ENCODE measurements at regions not wholly inside any gene's neighbourhood (a gene's known extent, or its start where the extent isn't known, plus 50 kb on each side); places are given as distances from the start of the nearest gene placed in this dataset.

DNA sequence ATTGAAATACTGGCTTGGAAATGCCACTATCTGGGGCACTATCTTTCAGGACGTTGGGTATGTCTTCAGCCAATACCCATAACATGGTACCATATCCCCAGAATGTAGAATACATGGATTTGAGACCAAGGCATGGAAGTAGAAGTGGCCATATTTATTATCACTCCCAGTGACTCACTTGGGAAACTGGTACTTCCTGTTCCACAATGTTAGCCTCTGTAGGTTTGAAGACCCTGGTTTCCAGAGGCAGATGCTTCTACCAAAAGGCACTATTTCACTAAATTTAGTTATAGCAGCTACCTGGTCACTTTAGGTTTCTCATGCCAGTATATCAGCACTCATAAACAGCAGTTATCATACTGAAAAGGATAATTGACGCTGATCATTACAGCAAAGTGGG lies 184.2 kb downstream of the CCDC71L start:
- Histone ChIP-seq H3K9me3 (no peaks in the 10 kb centered on the region), H3K4me3 (no peak overlapping the region), H3K27ac (no peak overlapping the region), H3K27me3 (no peaks in the 10 kb centered on the region), H3K36me3 (no peaks in the 10 kb centered on the region), H3K4me1 (no peaks in the 10 kb centered on the region)
- no peak for TF ChIP-seq POLR2AphosphoS5 (IDR thresholded peaks at IDR 0.05)
- TF ChIP-seq, protein P1, sequence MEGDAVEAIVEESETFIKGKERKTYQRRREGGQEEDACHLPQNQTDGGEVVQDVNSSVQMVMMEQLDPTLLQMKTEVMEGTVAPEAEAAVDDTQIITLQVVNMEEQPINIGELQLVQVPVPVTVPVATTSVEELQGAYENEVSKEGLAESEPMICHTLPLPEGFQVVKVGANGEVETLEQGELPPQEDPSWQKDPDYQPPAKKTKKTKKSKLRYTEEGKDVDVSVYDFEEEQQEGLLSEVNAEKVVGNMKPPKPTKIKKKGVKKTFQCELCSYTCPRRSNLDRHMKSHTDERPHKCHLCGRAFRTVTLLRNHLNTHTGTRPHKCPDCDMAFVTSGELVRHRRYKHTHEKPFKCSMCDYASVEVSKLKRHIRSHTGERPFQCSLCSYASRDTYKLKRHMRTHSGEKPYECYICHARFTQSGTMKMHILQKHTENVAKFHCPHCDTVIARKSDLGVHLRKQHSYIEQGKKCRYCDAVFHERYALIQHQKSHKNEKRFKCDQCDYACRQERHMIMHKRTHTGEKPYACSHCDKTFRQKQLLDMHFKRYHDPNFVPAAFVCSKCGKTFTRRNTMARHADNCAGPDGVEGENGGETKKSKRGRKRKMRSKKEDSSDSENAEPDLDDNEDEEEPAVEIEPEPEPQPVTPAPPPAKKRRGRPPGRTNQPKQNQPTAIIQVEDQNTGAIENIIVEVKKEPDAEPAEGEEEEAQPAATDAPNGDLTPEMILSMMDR (IDR thresholded peaks at IDR 0.05): no peak
- no peak for TF ChIP-seq POLR2A (IDR thresholded peaks at IDR 0.05)
- TF ChIP-seq EP300 (IDR thresholded peaks at IDR 0.05; ENCODE audit: low read depth): no peak
- intact Hi-C loops (cut with DNase I; ENCODE audit: low total_unique reads): no loop called here
- WGBS, 2 donors (ENCODE audit: low coverage in 1 of 2): 75 to 88% methylated on average over 2 of the region's 2 CpGs
- no peak for DNase-seq
- in situ Hi-C loops (cut with MboI; ENCODE audit: low pct_ligation_motif_present in 1 of 4, low pct_unique_long_range_greater_than_20kb in 1 of 4, low sequenced_read_pairs in 3 of 4): no loop called here

DNA sequence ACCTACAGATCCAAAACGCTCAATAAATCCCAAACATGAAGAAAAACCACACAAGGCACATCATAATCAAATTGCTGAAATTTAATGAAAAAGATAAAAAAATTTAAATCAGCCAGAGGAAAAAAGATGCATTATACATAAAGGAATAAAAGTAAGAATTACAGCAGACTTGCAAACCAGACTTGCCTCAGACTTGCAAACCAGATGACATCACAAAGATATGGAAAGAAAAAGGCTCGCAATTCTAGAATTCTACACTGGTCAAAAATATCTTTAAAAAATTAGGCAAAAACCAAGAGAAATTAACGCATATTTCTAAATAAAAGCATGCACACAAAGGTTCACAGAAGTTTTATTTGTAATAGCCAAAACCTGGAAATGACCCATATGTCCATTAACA lies 188.0 kb upstream of the NAMPT start:
- no peak for DNase-seq
- H3K4me3 ChIP-seq: no peak overlapping the region
- in situ Hi-C loops (cut with MboI; ENCODE audit: low pct_ligation_motif_present in 1 of 4, low pct_unique_long_range_greater_than_20kb in 1 of 4, low sequenced_read_pairs in 3 of 4): no loop called here
- 74 to 84% methylated on average over 3 of the region's 3 CpGs for WGBS, 2 donors (ENCODE audit: low coverage in 1 of 2)
- no peak overlapping the region for H3K27ac ChIP-seq
- TF ChIP-seq EP300 (IDR thresholded peaks at IDR 0.05; ENCODE audit: low read depth) (no peak), POLR2AphosphoS5 (IDR thresholded peaks at IDR 0.05) (no peak), POLR2A (IDR thresholded peaks at IDR 0.05) (no peak)
- TF ChIP-seq, protein P1 (IDR thresholded peaks at IDR 0.05): no peak
- H3K4me1 ChIP-seq: no peaks in the 10 kb centered on the region
- H3K36me3 ChIP-seq: no peaks in the 10 kb centered on the region
- H3K27me3 ChIP-seq: no peaks in the 10 kb centered on the region
- intact Hi-C loops (cut with DNase I; ENCODE audit: low total_unique reads): no loop called here
- no peaks in the 10 kb centered on the region for H3K9me3 ChIP-seq

DNA sequence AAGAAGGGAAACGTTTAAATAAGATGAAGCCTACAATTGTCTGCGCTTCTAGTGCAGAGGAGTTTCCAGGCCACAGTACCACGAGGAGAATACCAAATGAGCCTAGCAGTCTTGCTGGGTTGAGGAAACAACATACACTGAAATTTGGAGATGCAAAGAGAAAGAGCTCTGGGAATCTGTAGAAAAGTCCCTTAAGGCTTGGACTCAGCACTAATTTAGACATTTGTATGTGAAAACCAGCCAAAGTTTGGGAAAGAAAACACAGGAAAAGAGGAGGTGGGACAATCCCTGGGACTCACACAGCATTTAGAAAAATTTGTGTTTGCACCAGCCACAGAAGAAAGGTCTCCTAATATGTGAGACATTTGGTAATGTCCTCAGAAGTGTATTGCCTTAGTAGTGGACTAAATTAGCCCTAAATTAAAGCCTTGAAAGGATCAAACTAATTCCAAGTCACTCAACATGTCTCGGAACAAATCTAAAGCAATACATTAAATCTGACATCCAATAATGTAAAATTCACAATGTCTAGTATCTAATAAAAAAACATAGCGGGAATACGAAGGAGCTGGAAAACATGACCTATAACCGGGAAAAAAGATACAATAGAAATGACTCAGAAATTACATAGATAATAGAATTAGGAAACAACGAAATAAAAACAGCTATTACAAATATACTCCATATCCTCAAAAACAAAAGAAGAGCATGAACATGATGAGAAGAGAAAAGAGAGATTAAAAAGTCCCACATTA lies 187.1 kb upstream of the NAMPT start:
- Histone ChIP-seq H3K27ac (no peak overlapping the region), H3K4me1 (no peaks in the 10 kb centered on the region), H3K36me3 (no peaks in the 10 kb centered on the region), H3K4me3 (no peak overlapping the region), H3K27me3 (no peaks in the 10 kb centered on the region), H3K9me3 (no peaks in the 10 kb centered on the region)
- DNase-seq: no peak
- intact Hi-C loops (cut with DNase I; ENCODE audit: low total_unique reads) (no loop called here), in situ Hi-C loops (cut with MboI; ENCODE audit: low pct_ligation_motif_present in 1 of 4, low pct_unique_long_range_greater_than_20kb in 1 of 4, low sequenced_read_pairs in 3 of 4) (no loop called here)
- WGBS, 2 donors (ENCODE audit: low coverage in 1 of 2): 73 to 74% methylated on average over 6 to 8 of the region's 8 CpGs
- TF ChIP-seq, protein P1 (IDR thresholded peaks at IDR 0.05): no peak
- TF ChIP-seq POLR2A (IDR thresholded peaks at IDR 0.05): no peak
- no peak for TF ChIP-seq POLR2AphosphoS5 (IDR thresholded peaks at IDR 0.05)
- TF ChIP-seq EP300 (IDR thresholded peaks at IDR 0.05; ENCODE audit: low read depth): no peak

DNA sequence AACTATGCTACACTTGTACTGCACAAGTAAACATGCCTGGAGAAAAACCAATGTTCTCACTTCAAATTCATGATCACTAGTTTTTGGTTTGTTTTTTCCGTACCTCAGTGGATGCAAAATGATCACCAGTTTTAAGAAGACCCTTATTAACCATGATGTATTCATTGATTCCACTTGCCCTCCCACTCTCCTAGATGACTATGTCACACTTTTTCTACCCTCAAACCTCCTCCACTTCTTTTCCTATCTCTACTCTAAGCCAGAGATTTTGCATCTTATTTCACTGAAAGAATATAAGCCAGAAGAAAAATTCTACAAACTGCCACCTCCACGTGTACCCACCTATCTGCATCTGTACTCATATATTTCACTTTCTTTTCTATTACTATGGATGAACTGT lies 186.2 kb upstream of the NAMPT start:
- WGBS, 2 donors (ENCODE audit: low coverage in 1 of 2): 78 to 82% methylated on average over 2 of the region's 2 CpGs
- DNase-seq: no peak
- Histone ChIP-seq H3K4me1 (no peaks in the 10 kb centered on the region), H3K27me3 (no peaks in the 10 kb centered on the region), H3K27ac (no peak overlapping the region), H3K4me3 (no peak overlapping the region), H3K36me3 (no peaks in the 10 kb centered on the region), H3K9me3 (no peaks in the 10 kb centered on the region)
- TF ChIP-seq POLR2A (IDR thresholded peaks at IDR 0.05) (no peak), POLR2AphosphoS5 (IDR thresholded peaks at IDR 0.05) (no peak), EP300 (IDR thresholded peaks at IDR 0.05; ENCODE audit: low read depth) (no peak)
- TF ChIP-seq, protein P1 (IDR thresholded peaks at IDR 0.05): no peak
- intact Hi-C loops (cut with DNase I; ENCODE audit: low total_unique reads): no loop called here
- in situ Hi-C loops (cut with MboI; ENCODE audit: low pct_ligation_motif_present in 1 of 4, low pct_unique_long_range_greater_than_20kb in 1 of 4, low sequenced_read_pairs in 3 of 4): no loop called here
